GM12874 (cell line): ENCODE measurements at regions not wholly inside any gene's neighbourhood (a gene's known extent, or its start where the extent isn't known, plus 50 kb on each side); places are given as distances from the start of the nearest gene placed in this dataset.

Experiments
- TF ChIP-seq, protein P1 (sequence below): IDR thresholded peaks from 2 replicates; pipeline ENCODE4 v1.5.1; 2011; ENCODE audit warnings: low read depth, mild to moderate bottlenecking, control low read depth, low read length, moderate library complexity; ENCODE audit not compliant: insufficient read depth

DNA sequence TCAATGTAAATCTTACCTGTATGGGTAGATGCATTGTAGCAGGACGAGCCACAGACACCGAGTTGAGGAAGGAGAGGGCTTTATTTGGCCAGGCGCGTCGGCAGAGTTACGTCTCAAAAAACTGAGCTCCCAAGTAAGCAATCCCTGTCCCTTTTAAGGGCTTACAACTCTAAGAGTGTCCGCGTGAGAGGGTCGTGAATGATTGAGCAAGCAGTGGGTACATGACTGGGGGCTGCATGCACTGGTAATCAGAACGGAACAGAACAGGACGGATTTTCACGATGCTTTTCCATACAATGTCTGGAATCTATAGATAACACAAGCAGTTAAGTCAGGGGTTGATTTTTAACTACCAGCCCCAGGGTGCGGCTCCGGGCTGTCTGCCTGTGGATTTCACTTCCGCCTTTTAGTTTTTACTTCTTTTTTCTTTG, 524.9 kb upstream of the HTR2C start:
- TF ChIP-seq, protein P1, sequence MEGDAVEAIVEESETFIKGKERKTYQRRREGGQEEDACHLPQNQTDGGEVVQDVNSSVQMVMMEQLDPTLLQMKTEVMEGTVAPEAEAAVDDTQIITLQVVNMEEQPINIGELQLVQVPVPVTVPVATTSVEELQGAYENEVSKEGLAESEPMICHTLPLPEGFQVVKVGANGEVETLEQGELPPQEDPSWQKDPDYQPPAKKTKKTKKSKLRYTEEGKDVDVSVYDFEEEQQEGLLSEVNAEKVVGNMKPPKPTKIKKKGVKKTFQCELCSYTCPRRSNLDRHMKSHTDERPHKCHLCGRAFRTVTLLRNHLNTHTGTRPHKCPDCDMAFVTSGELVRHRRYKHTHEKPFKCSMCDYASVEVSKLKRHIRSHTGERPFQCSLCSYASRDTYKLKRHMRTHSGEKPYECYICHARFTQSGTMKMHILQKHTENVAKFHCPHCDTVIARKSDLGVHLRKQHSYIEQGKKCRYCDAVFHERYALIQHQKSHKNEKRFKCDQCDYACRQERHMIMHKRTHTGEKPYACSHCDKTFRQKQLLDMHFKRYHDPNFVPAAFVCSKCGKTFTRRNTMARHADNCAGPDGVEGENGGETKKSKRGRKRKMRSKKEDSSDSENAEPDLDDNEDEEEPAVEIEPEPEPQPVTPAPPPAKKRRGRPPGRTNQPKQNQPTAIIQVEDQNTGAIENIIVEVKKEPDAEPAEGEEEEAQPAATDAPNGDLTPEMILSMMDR: no peak

DNA sequence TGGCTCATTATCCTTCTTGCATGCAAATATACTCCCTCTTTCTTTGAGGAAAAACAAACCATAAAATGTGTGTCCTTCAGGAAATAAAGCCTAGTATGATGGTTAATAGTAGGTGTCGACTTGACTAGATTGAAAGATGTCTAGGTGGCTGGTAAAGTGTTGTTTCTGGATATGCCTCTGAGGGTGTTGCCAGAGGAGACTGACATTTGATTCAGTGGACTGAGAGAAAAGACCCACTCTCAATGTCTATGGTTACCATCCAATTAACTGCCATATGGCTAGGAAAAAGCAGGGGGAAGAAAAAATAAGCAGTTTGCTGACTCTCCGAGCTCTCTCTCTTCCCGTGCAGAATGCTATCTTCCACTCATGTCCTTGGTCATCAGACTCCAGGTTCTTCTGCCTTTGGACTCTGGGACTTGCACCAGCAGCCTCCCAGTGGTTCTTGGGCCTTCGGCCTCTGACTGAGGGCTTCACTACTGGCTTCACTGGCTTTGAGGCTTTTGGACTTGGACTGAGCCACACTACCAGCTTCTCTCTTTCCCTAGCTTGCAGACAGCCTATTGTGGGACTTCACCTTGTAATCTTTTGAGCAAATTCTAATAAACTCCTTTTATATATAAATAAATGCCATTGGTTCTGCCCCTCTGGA, 532.1 kb upstream of the HTR2C start:
- TF ChIP-seq, protein P1: no peak

DNA sequence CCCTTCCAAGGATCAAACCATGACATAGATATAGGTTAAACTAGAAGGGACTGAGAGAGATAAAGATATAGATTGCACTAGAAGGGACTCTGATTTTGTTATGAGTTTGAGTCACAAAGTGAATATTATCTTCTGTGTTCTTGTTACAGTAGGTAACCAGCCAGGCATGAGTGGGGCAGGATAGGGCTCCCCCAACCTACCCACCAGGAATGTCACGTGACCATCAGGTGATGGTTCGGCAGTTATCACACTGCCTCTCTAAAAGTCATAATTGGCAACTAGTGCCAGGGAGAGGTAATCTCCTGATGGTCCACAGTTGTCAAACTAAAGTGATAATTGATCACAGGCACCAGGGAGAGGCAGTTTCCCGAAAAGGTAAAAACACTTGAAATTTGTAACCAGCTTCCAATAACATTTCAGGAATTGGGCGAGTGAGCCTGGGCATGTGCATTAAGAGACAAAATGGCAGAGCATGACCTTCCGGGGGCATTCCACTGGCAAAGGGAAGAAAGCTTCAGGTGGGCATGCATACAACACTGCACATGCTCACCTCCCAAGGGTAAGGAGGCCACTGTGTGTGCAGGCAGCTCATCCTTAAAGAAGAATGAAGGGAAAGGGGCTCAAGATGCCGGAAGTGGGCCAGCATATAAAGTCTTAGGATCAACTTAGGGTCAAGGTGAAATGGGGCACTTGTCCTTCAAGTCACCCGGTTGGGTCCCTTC, 533.6 kb upstream of the HTR2C start:
- TF ChIP-seq, protein P1: no peak

DNA sequence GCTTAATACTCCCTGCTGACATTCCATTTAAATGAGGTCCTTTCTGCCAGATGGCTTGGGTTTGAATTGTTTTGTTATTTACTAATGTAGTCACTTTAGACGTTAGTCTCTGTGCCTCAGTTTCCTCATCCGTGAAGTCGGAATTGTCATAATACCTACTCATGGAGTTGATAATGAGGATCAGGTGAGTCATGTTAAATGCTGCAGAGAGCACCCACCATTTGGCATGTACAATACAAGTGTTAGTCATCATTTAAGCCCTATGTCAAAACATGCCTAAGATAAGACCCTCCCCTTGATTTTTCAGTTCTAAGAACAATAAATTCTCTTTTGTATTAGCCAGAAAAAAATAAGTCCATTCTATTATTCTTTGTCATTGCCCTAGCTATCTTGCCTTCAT, 534.8 kb upstream of the HTR2C start:
- TF ChIP-seq, protein P1: no peak

DNA sequence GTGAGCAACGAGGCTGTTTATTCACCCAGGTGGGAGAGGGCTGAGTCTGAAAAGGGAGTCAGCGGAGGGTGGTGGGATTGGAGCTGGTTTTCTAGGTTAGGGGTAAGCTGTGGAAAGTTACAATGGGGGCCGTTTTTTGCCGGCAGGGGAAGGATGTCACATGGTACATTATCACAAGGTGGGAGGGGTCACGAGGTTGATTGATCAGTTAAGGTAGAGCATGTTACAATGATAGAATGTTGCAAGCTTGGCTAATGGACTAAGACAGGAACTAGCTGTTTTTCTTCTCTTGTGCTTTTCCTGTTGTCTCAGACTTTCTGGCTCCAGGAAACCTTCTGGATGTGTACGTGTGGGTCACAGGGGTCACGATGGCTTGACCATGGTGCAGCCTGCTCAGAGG, 536.3 kb upstream of the HTR2C start:
- TF ChIP-seq, protein P1: no peak

DNA sequence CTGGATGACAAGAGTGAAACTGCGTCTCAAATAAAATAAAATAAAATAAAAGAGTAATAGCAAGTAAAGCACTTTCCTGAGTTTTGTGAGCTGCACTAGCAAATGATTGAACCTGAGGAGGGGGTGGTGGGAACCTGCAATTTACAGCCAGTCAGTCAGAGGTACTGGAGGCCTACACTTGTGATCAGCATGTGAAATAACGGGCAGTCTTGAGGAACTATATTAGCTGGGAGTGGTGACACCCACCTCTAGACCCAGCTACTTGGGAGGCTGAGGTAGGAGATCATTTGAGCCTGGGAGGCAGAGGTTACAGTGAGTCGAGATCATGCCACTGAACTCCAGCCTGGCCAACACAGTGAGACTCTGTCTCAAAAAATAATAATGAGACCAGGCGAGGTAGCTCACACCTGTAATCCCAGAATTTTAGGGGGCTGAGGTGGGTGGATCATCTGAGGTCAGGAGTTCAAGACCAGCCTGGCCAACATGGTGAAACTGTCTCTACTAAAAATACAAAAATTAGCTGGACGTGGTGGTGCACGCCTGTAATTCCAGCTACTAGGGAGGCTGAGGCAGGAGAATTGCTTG, 537.1 kb upstream of the HTR2C start:
- TF ChIP-seq, protein P1: no peak

DNA sequence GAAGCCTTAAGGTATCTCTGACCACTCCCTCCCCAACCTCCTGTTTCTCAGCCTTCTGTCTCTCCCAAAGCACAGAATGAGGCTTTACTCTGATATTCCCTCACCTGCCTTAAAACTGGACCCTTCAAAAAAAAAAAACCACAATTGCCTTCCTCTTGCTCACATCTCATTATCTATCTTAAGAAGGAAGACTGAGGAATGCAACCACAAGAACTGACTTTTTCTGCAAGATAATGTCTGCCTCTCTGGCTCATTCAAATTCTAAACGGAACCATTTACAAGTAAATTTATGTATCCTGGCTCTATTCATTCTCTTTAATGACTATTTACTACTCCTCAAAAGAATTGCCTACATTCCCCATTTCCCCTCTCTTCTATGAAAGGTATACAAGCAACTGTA, 545.5 kb upstream of the HTR2C start:
- TF ChIP-seq, protein P1: no peak
